VCaP (cell line): ENCODE measurements at regions not wholly inside any gene's neighbourhood (a gene's known extent, or its start where the extent isn't known, plus 50 kb on each side); places are given as distances from the start of the nearest gene placed in this dataset.

Experiments
- H3K27ac ChIP-seq: fragments of 450-650 bp; 2 replicates; pipeline ENCODE4 v1.5.1; 2017
- TF ChIP-seq, protein P1 (sequence below): fragments of 450-650 bp; conservative IDR thresholded peaks from 2 replicates; pipeline ENCODE4 v1.5.1; 2017; ENCODE audit warnings: mild to moderate bottlenecking, moderate library complexity

- TF ChIP-seq, protein P1, sequence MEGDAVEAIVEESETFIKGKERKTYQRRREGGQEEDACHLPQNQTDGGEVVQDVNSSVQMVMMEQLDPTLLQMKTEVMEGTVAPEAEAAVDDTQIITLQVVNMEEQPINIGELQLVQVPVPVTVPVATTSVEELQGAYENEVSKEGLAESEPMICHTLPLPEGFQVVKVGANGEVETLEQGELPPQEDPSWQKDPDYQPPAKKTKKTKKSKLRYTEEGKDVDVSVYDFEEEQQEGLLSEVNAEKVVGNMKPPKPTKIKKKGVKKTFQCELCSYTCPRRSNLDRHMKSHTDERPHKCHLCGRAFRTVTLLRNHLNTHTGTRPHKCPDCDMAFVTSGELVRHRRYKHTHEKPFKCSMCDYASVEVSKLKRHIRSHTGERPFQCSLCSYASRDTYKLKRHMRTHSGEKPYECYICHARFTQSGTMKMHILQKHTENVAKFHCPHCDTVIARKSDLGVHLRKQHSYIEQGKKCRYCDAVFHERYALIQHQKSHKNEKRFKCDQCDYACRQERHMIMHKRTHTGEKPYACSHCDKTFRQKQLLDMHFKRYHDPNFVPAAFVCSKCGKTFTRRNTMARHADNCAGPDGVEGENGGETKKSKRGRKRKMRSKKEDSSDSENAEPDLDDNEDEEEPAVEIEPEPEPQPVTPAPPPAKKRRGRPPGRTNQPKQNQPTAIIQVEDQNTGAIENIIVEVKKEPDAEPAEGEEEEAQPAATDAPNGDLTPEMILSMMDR = no peak
- no peak overlapping the region for H3K27ac ChIP-seq
These were observed 266.5 kb upstream of the VLDLR start for GRCh38 chr9:2354856-2355696.

DNA sequence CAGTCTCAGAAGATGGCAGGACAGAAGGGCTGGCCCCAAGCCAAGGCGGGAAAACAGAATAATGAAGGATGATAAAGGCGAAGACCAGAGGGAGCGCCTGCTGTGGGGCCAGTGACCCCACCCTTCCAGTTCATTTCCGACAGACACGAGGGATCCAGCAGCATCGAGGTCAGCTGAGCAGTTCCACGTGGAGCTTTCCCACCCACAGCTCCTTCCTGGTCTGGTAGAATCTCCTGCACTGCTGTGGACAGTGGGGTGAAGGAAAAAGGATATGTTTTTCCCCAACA lies 265.9 kb upstream of the VLDLR start:
- TF ChIP-seq, protein P1 = no peak
- no peak overlapping the region for H3K27ac ChIP-seq

GRCh38 chr9:2356041-2356790 lies 265.4 kb upstream of the VLDLR start:
- H3K27ac ChIP-seq = no peak overlapping the region
- TF ChIP-seq, protein P1 = no peak

GRCh38 chr9:2359891-2360471 lies 261.6 kb upstream of the VLDLR start:
- TF ChIP-seq, protein P1 = no peak
- no peak overlapping the region for H3K27ac ChIP-seq

DNA sequence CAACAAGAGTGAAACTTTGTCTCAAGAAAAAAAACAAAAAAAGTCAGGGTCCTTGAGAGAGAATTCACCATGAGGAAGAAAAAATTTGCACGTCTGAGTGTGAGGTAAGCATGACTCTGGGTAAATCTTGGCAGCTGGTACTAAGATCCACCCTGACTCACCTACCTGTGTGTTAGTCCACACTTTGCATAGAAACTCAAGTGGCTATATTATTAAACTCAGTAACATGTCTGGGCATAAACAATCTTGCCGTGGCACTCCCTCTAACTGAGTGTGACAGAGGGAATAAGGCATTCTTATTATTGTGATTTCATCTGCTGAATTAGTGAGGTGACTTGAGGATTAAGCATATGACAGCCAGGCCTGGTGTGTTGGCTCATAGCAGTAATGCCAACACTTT lies 259.4 kb upstream of the VLDLR start:
- no peak overlapping the region for H3K27ac ChIP-seq
- TF ChIP-seq, protein P1 = no peak

GRCh38 chr9:2363138-2363745 lies 258.3 kb upstream of the VLDLR start:
- TF ChIP-seq, protein P1 = no peak
- no peak overlapping the region for H3K27ac ChIP-seq

DNA sequence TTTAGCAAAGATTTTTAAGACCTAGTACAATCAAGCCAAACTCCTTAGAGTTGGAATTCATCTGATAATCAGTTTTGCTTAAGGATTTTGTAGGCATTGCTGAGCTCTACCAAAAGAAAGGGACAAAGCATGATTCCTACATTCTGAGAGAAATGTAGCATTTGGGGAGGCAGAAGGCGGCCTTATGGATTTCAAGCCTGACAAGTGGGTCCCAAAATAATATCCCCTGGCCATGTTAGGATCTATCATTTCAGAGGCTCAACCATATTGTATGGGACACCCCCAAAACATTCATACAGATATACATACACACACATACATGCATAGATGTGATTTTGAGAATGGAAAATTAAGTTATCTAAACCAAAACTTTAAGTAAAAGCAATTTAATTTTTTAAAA lies 257.8 kb upstream of the VLDLR start:
- TF ChIP-seq, protein P1 = no peak
- H3K27ac ChIP-seq = no peak overlapping the region
